ENCODE measurements at regions not wholly inside any gene's neighbourhood (a gene's known extent, or its start where the extent isn't known, plus 50 kb on each side); places are given as distances from the start of the nearest gene placed in this dataset.
"Not testable (repeated sequence)": the region's sequence is repeated elsewhere in the genome, so short reads cannot be mapped to it uniquely, and the experiment has no call there.

DNA sequence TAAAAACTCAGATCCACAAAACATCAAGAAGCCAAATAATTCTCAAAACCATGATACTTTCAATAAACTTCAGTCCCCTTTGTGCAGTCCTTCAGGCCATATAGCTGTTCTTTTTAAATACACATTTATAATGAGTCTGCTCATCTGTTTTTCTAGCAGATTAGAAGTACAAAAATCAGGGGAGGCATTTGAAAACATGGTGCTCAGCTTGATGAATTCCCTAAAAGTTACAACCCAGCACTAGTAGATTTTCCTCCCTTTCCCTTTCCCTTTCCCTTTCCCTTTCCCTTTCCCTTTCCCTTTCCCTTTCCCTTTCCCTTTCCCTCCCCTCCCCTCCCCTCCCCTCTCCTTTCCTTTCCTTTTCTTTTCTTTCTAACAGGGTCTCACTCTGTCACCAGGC lies 884.6 kb upstream of the AMELY start:
- DNase-seq, result no peak

DNA sequence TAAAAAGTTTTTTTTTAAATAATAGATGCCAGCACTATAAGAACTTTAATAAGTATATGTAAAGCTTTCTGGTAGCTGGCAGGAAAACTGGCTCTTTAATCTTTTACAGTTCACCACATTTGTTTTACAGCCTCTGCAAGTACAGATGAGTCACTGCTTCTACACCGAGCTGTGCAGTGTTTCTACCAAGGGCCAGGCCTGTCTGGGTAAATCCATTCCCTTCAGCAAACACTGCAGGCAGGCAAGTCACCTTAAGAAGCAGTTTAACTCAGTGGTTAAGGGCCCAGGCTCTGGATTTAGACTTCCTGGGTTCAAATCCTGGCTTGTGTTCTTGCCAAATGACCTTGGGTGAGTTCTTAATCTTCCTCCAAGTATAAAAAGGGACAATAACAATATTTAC lies 882.9 kb upstream of the AMELY start:
- DNase-seq, result no peak

DNA sequence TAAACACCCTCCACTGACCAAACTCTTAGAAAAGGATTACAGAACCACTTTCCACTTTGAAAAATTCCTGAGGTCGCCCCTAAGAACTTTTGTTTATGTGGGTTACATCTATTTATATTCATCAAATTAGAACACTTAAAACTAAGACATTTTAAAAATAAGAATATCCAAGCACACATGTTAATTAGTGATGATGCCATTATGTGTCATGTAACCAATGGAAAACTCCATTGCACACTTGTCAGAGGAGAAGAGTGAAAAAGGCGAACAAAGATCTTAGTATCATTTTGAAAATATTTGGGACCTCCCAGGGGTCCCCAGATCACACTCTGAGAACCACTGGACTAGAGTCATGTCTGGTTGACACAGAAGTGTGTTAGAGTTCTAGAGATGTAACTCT lies 882.4 kb upstream of the AMELY start:
- no peak for DNase-seq

DNA sequence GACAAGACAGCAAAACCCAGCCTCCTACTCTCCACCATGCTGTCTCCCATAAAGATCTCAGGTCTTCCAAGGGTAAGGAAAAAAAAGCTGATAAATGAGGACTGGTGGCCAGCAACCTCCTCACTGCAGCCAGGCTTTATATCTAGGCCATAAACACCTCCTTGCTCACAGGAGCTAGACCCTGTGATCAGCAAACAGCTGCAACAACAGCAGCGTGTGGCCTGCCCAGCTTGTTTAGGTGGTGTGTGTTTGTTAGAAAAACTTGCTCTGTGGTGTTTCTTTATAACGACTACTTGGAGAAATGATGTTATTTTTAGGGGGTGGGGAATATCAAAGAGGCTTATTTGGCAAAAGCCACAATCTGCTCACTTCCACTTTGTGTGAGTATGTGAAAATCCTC lies 880.9 kb upstream of the AMELY start:
- no peak for DNase-seq

DNA sequence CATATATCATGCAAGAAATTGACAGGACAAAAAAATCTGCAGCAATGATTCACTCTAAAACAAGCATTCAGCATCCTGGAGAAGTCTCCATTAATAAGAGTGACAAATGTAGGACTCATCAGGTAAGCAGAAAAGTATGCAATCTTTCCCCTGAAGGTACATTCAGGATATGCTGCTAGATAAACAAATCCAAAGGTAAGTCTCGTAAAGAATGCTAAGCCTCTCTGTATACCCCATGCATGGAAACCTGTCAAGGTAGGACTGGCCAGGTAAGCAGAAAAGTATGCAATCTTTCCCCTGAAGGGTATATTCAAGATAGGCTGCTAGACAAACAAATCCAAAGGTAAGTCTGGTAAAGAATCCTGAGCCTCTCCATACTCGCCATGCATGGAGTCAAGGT lies 869.9 kb upstream of the AMELY start:
- DNase-seq, result no peak

DNA sequence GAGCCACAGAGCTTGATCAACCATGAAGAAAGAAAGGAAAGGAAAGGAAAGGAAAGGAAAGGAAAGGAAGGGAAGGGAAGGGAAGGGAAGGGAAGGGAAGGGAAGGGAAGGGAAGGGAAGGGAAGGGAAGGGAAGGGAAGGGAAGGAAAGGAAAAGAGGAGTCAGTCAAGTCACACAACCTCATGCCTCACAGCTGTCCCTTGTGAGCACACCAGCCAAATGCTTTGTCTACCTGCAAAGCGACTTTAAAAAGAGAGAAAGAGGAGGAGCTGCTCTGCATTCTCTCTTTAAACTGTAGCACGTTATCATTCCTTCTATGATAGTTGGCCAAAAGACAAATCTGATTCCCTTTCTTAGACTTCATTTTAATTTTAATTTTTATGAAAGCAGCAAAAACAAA lies 863.9 kb upstream of the AMELY start:
- DNase-seq, result not testable (repeated sequence)

DNA sequence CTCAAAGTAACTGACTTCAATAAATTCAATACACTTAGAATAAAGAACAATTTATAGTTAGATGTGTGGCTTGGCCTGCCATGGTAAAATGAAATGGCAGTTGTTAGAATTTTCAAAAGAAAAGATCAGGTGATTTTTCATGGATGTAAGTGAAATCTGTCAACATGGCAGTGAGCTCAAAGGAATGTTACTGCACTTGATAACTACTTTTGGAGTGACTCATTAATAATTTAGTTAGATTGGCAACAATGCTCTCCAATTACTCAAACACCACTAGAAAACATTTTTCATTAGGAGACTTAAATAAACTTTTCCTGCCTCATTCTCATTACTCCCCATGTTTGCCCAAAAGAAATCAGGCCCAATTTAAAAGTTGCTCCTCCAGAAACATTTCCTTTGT lies 860.2 kb upstream of the AMELY start:
- DNase-seq, result no peak

DNA sequence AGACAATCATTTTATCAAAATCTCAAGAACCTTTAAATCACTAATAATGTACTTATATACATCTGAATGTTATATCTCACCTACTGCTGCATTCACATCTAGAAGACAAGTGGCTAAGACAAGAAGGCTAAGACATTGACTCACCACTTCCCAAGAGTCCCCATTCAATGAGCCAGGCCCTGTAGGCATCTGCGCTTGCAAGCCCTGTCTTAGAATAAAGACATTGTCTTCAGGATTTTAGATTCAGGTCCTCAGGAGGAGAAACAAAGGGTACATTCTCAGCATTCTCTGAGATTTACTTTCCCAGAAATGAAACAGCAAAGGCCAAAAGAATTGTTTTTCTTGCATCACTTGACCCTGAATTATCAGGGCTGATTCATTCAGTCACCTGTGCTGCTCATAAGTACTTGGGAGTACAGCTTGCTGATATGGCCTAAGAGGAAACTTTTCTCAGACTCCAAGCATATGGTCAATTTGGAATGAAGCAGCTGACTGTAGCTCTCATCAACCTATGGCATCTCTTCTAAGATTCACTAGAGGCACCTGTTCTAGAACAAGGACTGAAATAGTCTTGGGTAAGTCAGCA lies 858.3 kb upstream of the AMELY start:
- no peak for DNase-seq

DNA sequence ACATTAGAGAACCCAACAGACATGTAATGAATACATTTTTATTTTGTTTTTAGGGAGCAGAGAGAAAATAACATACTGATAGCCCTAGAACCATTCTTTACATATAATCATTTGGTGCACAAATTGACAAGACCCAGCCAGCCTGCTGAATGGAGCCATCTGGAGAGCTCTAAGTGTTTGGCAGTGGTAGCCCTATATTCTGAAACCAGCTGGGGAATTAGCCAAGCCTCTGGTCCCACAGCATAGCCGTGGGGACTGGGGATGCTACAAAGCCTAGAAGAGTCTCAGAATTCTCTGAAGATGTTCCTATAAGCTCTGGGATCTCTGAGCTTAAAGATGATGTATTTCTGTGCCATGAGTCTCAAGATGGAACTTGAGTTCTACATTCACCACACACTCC lies 857.3 kb upstream of the AMELY start:
- no peak for DNase-seq

DNA sequence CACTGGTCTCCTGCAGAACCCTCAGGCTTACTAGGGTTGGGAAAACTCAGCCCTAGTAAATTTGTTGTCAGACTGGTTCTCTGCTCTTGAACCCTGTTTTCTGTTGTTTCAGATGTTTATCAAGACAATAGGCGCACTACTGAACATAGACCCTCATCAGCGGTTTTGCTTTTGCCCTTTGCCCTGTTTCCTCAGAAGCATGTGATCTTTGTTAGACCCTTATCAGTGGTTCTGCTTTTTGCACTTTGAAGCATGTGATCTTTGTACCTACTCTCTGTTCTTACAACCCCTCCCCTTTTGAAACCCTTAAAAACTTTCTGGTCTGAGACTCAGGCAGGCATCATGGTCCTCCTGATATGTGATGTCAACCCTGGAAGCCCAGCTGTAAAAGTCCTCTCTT lies 842.2 kb upstream of the AMELY start:
- DNase-seq, result no peak

DNA sequence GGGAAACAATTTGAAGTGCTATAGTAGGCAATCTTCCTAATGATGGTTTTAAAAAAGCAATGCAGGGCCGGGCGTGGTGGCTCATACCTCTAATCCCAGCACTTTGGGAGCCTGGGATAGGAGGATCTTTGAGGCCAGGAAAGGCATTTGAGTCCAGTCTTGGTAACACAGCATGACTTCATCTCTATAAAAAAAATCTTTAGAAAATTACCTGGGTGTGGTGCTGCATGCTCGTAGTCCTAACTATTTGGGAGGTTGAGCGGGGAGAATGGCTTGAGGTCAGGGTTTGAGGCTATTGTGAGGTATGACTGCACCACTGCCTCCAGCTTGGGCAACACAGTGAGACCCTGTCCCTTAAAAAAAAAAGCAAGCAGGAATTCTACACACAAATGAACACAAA lies 835.2 kb upstream of the AMELY start:
- no peak for DNase-seq

DNA sequence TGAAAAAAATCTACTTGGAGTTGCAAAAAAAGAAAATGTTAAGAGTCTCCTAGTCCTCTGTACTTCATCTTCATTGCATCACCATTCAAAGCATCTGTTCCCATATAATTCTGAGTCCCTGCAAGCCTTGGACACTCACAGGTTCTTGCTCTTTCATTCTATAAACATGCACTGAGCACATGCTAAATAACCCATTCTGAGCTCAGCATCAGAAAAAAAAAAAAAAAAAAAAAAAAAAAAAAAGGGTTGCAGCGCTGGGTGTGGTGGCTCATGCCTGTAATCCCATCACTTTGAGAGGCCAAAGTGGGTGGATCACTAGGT lies 834.0 kb upstream of the AMELY start:
- no peak for DNase-seq

DNA sequence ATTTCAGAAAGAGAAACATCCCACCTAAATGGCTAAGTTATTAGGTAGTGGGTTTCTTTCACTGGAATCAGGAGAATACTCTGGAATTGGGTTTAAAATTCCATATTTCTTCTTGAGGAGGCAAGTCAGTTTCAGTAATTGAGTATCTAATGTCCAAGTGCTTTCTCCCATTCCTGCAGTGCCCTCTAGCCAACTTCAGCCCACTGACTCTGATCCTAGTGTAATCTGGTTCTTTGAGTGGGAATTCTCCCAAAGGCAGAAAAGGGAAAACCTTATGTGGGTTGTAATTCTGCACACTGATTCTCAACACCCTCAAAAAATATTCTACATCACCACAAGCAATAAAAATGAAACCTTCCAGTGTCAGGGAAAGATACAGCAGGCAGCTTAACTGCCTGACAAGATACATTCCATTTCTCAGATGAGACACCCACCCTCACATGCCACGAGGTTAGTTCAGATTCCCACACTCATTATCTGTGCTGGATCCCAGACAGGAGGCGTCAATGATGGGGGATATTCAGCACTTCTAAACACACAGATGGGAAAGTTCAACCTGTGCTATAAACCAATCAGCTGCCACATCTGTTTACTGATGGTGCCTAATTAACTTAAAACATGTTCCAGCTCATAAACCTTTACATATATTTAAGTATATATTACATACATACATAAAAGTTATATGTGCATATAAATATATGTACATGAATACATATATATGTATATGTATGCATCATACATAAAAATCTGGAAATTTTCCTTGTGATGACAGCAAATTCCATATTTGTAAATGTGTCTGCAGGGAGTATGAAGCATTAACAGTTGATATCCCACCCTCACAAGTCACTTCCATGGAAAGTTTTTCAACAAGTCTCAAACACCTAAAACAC lies 833.4 kb upstream of the AMELY start:
- DNase-seq, result no peak

DNA sequence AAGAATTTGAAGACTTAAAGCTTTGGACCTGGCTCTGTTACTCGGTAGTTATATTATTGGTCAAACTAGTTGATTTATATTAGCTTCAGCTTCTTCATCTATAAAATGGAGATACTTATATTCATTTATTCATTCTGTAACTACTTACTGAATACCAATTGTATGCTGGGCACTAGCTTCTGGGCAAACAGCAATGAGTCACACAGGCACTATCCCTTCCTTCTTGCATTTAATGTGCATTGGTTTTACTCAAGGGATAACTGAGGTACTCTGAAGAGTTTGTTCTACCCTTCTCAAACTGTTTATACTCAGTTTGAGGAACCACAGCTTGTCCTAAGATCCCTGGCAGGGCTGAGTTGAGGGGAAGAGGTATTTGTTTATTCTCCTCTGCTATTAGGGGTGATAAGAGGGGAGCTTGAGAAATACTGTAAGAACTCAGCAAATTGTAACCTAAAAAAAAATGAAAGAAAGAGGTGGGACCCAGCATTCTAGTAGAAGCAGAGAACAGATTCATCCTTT lies 825.4 kb upstream of the AMELY start:
- no peak for DNase-seq

DNA sequence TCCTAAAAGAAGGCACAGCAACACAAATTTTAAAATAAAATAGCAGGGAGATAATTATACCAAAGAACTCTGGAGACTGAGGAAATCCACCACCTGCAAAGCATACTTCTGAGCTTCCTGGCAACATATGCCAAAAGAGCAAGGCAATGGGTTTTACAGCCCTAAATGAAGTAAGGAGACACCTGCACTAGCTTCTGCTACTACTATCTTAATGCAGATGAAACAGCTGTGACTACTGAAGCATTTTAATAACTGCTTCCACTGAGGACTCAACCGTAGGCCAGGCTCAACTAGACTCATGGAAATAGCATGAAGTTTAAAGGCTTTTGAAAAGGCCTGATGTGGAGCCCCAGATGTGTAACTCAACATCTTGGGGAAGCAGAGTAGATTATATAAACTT lies 820.1 kb upstream of the AMELY start:
- DNase-seq, result no peak

DNA sequence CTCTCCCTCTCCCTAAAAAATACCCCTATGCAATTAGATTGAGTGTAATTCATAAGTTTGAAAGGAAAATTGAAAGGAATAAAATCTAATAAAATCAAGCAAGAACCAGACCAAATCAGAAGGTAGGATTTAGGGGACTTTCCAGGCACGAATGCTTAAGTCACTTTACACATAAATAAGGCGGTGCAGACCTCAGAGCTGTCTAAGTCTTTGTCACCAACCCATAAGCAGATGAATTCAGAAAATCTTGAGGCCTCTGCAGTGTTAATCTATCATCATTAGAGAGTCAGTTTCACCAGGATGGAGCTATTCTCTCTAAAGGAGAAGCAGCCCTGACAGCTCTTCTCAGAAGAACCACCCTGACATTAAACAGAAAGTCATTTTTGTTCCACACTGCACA lies 819.1 kb upstream of the AMELY start:
- DNase-seq, result no peak

DNA sequence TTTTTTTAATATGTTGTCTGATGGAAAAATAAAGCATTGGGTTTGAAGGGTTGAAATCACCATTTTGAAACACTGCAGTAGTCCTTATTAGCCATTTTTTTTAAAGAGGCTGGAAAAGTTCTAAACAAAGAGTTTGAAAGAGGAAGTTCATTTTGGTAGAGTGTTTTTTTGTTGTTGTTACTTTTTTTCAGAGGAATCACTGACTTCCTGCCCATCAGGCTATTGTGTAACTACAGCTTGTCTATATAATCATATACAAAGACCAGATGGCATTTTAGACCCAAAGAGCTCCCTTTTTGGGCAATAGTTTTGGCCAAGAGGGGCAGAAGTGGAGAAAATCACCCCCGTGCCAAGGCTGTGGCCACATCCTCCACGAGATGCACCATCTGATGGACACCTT lies 818.5 kb upstream of the AMELY start:
- no peak for DNase-seq

DNA sequence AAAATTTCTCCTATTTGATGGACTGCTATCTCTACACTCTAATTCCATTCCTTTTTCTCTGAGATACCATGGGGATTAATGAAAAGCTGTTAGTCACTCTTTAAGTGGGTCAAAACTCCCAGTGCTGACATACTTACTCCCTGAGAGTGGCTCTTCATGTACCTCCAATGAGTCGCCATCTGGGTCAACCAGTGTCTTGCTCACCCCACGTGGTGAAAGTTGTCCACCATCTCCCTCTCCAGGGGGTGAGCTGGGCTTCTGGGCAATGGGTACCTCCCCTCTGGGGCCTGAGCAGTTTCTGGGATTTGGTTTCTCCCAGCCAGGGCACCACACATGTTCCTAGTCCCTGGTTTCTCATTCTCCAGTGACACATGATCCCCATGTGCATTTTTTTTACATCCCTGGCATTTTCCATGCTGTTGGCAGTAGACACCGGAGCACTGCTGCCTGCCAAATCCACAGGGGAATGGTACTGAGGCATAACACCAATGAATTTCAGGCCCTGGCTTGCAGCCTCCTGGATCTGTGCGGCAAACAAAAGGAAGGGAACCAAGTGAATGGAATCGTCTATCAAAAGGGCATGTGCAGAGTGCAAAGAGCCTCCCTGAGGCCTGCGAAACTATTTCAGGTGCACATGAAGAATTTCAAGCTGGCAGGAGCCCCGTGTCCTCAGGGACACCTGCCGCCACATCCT lies 817.9 kb upstream of the AMELY start:
- DNase-seq, result no peak

DNA sequence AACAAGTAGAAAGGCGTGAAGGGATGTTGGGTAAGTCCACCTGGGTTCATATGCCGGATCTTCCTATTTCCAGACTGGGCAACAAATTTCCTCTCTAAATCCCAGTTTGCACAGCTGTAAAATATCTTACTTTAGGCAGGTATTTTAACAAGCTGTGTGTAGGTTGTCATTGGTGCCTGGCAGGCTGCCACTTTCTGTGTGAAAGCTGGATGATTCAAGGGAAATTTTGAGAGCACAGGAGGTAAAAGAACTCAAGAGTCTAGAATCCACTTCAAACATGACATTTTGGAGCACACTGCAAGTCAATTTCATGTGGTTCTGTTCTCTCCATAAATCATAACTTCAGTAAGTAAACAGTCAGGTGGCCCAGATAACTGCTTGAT lies 817.4 kb upstream of the AMELY start:
- DNase-seq, result peak; percentile 2

DNA sequence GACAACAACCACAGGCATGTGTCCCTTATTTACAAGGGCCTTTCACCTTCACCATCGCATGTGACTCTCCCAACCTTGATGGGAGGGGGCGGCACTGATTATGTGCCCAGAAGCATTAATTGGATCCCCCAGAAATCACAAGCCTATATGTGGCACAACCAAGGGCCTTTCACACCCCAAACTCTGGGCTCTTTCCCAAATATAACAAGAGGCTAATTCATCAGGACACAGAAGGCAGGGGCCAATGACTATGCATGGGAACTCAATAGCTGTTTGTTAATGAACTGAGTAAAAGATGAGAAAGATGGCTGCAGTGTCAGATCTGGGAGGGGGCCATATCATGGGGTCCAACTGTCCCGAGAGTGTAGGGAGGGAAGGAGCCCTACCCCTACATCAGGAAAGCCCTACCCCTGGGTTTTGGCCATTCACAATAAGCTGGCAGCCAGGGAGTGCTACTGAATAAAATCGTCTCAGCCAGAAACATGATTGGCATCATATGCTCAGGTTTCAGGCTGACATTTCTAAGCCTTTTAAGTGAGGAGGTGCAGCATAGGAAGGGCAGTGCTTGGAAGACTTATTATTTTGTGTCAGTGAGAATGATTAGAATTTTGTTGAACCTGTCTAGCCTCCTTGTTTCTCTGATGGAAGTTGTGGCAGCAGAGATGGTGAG lies 814.4 kb upstream of the AMELY start:
- no peak for DNase-seq

DNA sequence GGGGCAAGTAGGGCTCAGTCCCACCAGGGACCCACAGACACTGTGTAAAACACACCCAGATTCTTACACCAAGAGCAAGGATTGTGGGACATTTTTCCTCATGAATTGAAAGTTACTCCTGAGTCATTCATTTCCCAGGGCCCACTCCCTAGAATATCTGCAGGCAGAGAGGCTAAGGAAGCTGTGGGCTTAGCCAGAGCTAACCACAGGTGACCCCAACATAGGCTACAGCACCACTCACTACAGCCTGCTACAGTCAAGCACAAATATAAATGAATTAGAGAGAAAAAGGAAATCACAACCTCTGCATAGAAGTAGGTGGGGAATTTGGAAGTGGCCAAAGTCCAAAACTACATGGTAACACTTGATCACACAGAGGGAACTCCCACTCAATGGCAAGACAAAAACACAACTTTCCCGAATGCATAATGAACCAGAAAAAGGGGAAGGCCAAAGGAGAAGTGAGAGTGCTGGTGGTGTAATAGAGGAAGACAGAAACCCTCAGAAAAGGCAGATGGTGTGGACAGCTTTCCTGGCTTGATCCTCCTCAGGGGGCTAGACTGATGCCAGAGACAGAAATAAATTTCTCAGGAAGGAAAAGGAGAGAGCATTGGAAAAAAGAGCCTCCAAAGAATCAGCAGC lies 812.6 kb upstream of the AMELY start:
- no peak for DNase-seq

DNA sequence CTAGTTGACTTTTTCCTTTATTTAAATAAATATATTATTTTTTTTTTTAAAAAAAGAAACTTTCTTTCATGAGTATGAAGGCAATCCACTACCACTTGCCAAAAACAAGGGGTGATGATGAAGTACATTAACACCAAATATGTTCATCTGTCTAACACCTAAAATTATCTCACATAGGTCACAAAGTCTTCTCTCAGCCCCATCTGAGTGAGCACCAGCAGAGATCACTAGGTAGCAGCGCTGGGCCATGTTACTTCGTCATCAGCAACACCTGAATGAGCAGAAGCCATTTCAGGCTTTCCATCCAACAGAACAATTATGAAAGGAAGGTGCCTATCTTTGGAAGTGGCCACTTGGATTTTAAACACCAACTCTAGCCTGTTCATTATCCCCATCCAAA lies 811.6 kb upstream of the AMELY start:
- DNase-seq, result no peak

DNA sequence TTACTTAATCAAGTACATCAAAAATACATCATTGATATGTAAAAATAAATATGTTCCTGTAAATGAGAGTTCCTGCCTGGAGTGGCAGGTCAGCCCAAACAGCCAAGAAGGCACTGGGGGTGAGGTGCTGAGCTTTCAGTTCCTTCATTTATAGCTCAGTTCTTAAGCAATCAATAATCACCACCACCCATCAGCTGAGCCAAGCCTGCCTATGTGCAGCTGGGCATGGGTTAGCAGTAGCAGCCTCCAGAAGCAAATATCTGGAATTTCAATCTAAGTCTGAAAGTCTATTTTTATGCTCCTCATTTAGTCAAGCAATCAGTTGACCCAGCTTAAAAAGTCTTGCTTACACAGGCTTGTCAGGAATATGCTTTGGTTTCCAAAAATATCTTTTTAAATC lies 811.0 kb upstream of the AMELY start:
- DNase-seq, result no peak
